ENCODE measurements at regions not wholly inside any gene's neighbourhood (a gene's known extent, or its start where the extent isn't known, plus 50 kb on each side); places are given as distances from the start of the nearest gene placed in this dataset.
A peak's percentile ranks its signal among the peaks of the same experiment; 100 is the strongest.
"Not testable (repeated sequence)": the region's sequence is repeated elsewhere in the genome, so short reads cannot be mapped to it uniquely, and the experiment has no call there.

DNA sequence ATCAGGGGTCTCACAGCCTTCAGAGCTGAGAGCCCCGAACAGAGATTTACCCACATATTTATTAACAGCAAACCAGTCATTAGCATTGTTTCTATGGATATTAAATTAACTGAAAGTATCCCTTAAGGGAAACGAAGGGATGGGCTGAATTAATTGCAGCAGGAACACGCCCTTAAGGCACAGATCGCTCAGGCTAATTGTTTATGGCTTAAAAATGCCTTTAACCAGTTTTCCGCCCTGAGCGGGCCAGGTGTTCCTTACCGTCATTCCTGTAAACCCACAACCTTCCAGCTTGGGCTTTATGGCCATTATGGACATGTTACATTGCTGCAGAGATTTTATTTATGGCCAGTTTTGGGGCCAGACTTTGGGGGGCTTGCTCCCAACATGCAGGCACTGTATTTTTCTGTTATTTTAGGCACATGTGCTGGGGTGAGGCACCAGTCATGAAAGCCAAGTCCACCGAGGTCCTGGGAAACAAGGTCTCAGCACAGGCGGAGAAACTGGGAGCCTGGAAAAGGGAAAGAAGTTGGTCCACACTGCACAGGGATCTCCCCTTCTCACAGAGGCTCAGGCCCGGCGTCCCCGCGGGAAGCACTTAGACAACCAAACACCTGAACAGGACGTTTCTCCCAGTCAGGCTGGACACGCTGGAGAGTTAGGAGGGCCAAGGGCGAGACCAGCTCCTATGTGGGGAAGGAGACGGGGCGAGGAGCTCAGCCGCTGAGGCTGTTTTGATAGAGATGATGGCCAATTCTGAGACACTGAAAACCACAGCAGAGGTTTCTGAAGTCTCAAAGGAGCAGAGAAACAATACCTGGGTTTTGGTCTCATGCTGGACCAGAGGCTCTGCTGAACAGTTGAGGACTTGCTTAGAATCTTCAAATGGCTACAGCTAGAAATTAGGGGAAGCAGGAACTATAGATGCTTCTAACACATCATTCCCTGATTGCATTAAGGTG is 86.7 kb downstream of the TMEM18 start:
- Mint-ChIP-seq H3K27me3 (peaks cover 9 to 17% of the 10 kb centered on the region in 2 donors), H3K4me3 (no peak overlapping the region), H3K36me3 (no peaks in the 10 kb centered on the region), H3K9me3 (no peaks in the 10 kb centered on the region), H3K27ac (no peak overlapping the region), H3K4me1 (ENCODE audit: low read depth in 2 of 2) (peaks cover 2% of the 10 kb centered on the region in 2 donors)
- no peak for DNase-seq (ENCODE audit: low spot score)
- ATAC-seq: no peak

- Mint-ChIP-seq H3K27me3 (peaks cover 9 to 25% of the 10 kb centered on the region in 2 donors), H3K27ac (no peak overlapping the region), H3K36me3 (no peaks in the 10 kb centered on the region), H3K4me1 (ENCODE audit: low read depth in 2 of 2) (peaks cover 10 to 11% of the 10 kb centered on the region in 2 donors), H3K4me3 (no peak overlapping the region), H3K9me3 (no peaks in the 10 kb centered on the region)
- no peak for DNase-seq (ENCODE audit: low spot score)
- ATAC-seq: no peak
Measured at GRCh38 chr2:589281-590130, 87.7 kb downstream of the TMEM18 start.

- Mint-ChIP-seq H3K4me1 (ENCODE audit: low read depth in 2 of 2) (peaks cover 10 to 11% of the 10 kb centered on the region in 2 donors), H3K27ac (no peak overlapping the region), H3K4me3 (no peak overlapping the region), H3K27me3 (peaks cover 9 to 25% of the 10 kb centered on the region in 2 donors), H3K36me3 (no peaks in the 10 kb centered on the region), H3K9me3 (no peaks in the 10 kb centered on the region)
- DNase-seq (ENCODE audit: low spot score) (no peak), ATAC-seq (no peak)
Measured at GRCh38 chr2:588074-588645, 89.0 kb downstream of the TMEM18 start.

GRCh38 chr2:587087-587960 is 89.9 kb downstream of the TMEM18 start:
- Mint-ChIP-seq H3K4me3 (no peak overlapping the region), H3K4me1 (ENCODE audit: low read depth in 2 of 2) (peaks cover 10 to 11% of the 10 kb centered on the region in 2 donors), H3K27ac (no peak overlapping the region), H3K36me3 (no peaks in the 10 kb centered on the region), H3K27me3 (peaks cover 10 to 22% of the 10 kb centered on the region in 2 donors), H3K9me3 (no peaks in the 10 kb centered on the region)
- ATAC-seq (no peak), DNase-seq (ENCODE audit: low spot score) (no peak)

GRCh38 chr2:586641-587076 is 90.5 kb downstream of the TMEM18 start:
- no peak for DNase-seq (ENCODE audit: low spot score)

DNA sequence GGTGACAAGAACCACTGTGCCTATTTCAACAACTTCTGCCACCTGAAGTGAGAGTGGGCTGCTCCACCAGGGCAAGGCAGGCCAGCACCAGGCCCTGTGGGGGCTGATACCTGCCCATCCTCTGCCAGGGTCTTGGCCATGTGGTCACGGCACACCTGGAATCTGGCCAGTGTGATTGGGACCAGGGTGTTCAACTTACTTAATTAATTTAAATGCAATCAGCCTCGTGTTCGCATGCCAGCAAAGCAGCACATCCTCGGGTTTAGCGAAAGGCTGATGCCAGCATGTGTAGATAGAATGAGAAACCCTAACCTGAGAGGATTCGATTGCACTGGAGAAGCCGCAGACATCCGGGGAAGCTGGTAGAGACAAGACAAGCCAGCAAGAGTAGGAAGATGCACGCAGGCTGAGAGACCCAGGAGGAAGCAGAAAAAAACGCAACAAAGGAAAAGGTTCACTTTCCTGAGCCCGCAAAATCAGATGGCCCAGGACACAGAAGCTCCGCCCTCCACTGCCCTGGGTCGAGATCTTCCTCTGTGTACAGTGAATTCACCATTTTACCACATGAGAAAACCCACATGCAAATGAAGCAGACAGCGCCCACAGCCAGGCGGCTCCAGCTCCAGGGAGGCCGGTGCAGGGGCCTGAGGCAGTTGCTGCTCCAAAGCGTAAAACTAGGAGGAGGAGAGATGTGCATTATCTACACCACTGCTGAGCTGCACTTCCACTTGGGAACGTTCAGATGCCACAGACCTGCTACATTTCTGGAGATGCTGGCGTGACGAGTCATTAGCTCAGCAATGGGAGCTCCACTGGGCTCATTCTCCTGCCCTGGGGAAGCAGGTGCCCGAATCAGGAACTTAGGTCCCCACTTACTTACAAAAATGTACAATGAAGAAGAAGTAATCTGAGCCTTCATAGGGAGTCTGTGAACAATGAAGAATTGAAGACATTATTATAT is 92.1 kb downstream of the TMEM18 start:
- Mint-ChIP-seq H3K9me3 (no peaks in the 10 kb centered on the region), H3K36me3 (no peaks in the 10 kb centered on the region), H3K27ac (peak overlapping the region in 1 of 2 donors; percentile 33)

More at GRCh38 chr2:586641-587076, 90.5 kb downstream of the TMEM18 start:
- no peaks in the 10 kb centered on the region for H3K9me3 Mint-ChIP-seq
- no peak overlapping the region for H3K4me3 Mint-ChIP-seq
- no peaks in the 10 kb centered on the region for H3K36me3 Mint-ChIP-seq
- peaks cover 14 to 21% of the 10 kb centered on the region in 2 donors for H3K27me3 Mint-ChIP-seq
- H3K27ac Mint-ChIP-seq: no peak overlapping the region
- H3K4me1 Mint-ChIP-seq (ENCODE audit: low read depth in 2 of 2): peaks cover 10 to 11% of the 10 kb centered on the region in 2 donors
- ATAC-seq: no peak

DNA sequence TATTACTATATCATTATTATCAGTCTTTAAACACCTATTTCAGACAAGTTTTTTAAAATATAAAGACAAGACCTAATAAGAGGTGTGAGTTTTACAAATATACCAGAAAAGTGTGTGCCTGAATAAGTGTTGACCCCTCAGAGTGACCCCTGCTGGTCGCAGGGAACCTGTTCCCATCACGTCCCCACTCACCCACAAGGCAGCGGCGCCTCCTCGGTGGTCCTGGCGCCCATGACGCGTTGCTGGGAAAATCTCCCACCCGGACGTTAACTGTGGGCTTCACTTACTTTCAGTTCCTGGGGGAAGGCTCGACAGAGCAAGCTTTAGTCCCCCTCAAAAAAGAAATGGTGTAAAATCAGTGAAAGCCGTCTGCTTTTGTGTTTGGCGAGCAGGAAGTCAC is 93.5 kb downstream of the TMEM18 start:
- Mint-ChIP-seq H3K4me3 (no peak overlapping the region), H3K4me1 (ENCODE audit: low read depth in 2 of 2) (peaks cover 10 to 11% of the 10 kb centered on the region in 2 donors), H3K9me3 (no peaks in the 10 kb centered on the region), H3K36me3 (no peaks in the 10 kb centered on the region), H3K27me3 (peaks cover 15 to 17% of the 10 kb centered on the region in 2 donors), H3K27ac (no peak overlapping the region)
- ATAC-seq (no peak), DNase-seq (ENCODE audit: low spot score) (no peak)

More for the DNA sequence above, 92.1 kb downstream of the TMEM18 start:
- ATAC-seq (peak; percentile 92 to 94), DNase-seq (ENCODE audit: low spot score) (no peak)
- Mint-ChIP-seq H3K4me1 (ENCODE audit: low read depth in 2 of 2) (peaks cover 10 to 11% of the 10 kb centered on the region in 2 donors), H3K4me3 (peak overlapping the region; percentile 10), H3K27me3 (peaks cover 15 to 19% of the 10 kb centered on the region in 2 donors)

GRCh38 chr2:582792-583528 is 94.2 kb downstream of the TMEM18 start:
- DNase-seq (ENCODE audit: low spot score) (no peak), ATAC-seq (no peak)
- Mint-ChIP-seq H3K9me3 (no peaks in the 10 kb centered on the region), H3K27ac (no peak overlapping the region), H3K4me3 (no peak overlapping the region), H3K4me1 (ENCODE audit: low read depth in 2 of 2) (peaks cover 10 to 11% of the 10 kb centered on the region in 2 donors), H3K27me3 (peaks cover 19 to 20% of the 10 kb centered on the region in 2 donors), H3K36me3 (no peaks in the 10 kb centered on the region)

DNA sequence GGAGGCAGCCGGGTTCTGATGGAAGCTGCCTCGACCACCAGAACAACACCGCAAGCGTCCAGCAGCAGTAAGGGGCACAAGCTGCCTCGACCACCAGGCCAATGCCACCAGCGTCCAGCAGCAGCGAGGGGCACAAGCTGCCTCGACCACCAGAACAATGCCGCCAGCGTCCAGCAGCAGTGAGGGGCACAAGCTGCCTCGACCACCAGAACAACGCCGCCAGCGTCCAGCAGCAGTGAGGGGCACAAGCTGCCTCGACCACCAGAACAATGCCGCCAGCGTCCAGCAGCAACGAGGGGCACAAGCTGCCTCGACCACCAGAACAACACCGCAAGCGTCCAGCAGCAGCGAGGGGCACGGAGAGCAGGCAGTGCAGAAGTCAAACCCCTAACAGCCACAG is 94.9 kb downstream of the TMEM18 start:
- DNase-seq (ENCODE audit: low spot score); H3K27ac Mint-ChIP-seq; ATAC-seq; H3K36me3 Mint-ChIP-seq; H3K4me3 Mint-ChIP-seq; H3K9me3 Mint-ChIP-seq: not testable (repeated sequence)
- Mint-ChIP-seq H3K4me1 (ENCODE audit: low read depth in 2 of 2) (peaks cover 10 to 11% of the 10 kb centered on the region in 2 donors), H3K27me3 (peaks cover 17 to 26% of the 10 kb centered on the region in 2 donors)

GRCh38 chr2:579961-580360 is 97.2 kb downstream of the TMEM18 start:
- DNase-seq (ENCODE audit: low spot score) (no peak), ATAC-seq (no peak)
- Mint-ChIP-seq H3K9me3 (no peaks in the 10 kb centered on the region), H3K36me3 (peaks cover 5% of the 10 kb centered on the region), H3K4me3 (no peak overlapping the region), H3K4me1 (ENCODE audit: low read depth in 2 of 2) (peaks cover 3% of the 10 kb centered on the region in 2 donors), H3K27ac (no peak overlapping the region), H3K27me3 (peaks cover 13 to 35% of the 10 kb centered on the region in 2 donors)

DNA sequence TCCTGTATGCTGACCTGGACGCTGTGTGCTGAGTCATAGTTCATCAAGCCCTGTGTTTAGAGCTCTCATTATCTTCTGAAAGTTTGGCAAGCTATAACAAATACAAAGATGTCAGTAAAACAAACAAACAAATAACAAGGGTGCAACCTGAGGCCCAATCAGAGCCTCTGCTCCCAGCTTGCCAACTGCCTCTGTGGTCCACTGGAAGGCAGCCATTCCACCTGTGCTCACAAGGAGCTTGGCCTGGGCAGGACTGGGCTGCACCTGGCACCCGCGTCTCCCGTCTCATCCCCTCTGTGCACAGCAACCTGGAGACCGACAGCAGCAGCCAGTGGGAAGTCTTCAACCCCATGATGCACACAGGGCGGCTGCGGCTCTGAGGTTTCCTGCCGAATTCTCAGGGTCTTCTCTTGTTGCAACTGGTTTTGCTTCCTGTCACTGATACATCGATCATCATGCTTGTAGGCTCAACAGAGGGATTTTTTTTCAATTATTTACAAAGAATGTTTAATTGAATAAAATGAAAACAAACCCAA is 97.8 kb downstream of the TMEM18 start:
- ATAC-seq (no peak), DNase-seq (ENCODE audit: low spot score) (no peak)
- Mint-ChIP-seq H3K27ac (no peak overlapping the region), H3K27me3 (peaks cover 16 to 39% of the 10 kb centered on the region in 2 donors), H3K4me1 (ENCODE audit: low read depth in 2 of 2) (no peaks in the 10 kb centered on the region), H3K36me3 (peaks cover 5% of the 10 kb centered on the region), H3K9me3 (no peaks in the 10 kb centered on the region), H3K4me3 (no peak overlapping the region)

Data from natural killer cell treated with Interleukin-12 subunit alpha and Interleukin-12 subunit beta and Interleukin-15 and Interleukin-18, amount 100 ng/mL, for 72 hours (primary cell).